OCI-LY3 (cell line): ENCODE measurements at regions not wholly inside any gene's neighbourhood (a gene's known extent, or its start where the extent isn't known, plus 50 kb on each side); places are given as distances from the start of the nearest gene placed in this dataset.
A peak's percentile ranks its signal among the peaks of the same experiment; 100 is the strongest.

Experiments
- H2AFZ ChIP-seq: fragments of 200-600, 300-600 bp; shearing (Covaris generic); 2 replicates; pipeline ENCODE4 v1.6.0; 2014; ENCODE audit warnings: antibody characterized with exemption, low read depth, low read length
- H3K27ac ChIP-seq: fragments of 200-600, 300-600 bp; sonication (generic); 2 replicates; pipeline ENCODE4 v1.5.1; 2014; ENCODE audit warnings: mild to moderate bottlenecking, low read length, moderate library complexity, mixed read lengths
- H3K27me3 ChIP-seq: fragments of 200-600, 300-600 bp; sonication (generic); 2 replicates; pipeline ENCODE4 v1.6.1; 2014; ENCODE audit warnings: low read depth, low read length, mixed read lengths
- H3K36me3 ChIP-seq: fragments of 200-600, 300-600 bp; sonication (generic); replicated peaks from 2 replicates; pipeline ENCODE3; 2014; ENCODE audit warnings: low read depth, low read length, mixed read lengths
- H3K4me1 ChIP-seq: fragments of 300-600, 200-600 bp; sonication (generic); 2 replicates; pipeline ENCODE4 v1.6.1; 2014; ENCODE audit warnings: low read length, mixed read lengths
- H3K4me2 ChIP-seq: fragments of 200-600, 300-600 bp; sonication (generic); 2 replicates; pipeline ENCODE4 v1.6.1; 2014; ENCODE audit warnings: low read length, mixed read lengths
- H3K4me3 ChIP-seq: fragments of 300-600, 200-600 bp; sonication (generic); 2 replicates; pipeline ENCODE4 v1.5.1; 2014; ENCODE audit warnings: antibody characterized with exemption, mild to moderate bottlenecking, low read length, moderate library complexity
- H3K79me2 ChIP-seq: fragments of 300-600, 200-600 bp; shearing (Covaris generic); 2 replicates; pipeline ENCODE4 v1.6.1; 2014; ENCODE audit warnings: mild to moderate bottlenecking, low read length, mixed read lengths
- H3K9ac ChIP-seq: fragments of 300-600, 200-600 bp; shearing (Covaris generic); 2 replicates; pipeline ENCODE4 v1.6.0; 2014; ENCODE audit warnings: mild to moderate bottlenecking, low read length, moderate library complexity
- H3K9me3 ChIP-seq: fragments of 200-600, 300-600 bp; shearing (Covaris generic); 2 replicates; pipeline ENCODE4 v1.6.1; 2014; ENCODE audit warnings: low read length, mixed read lengths; ENCODE audit not compliant: insufficient read depth
- H4K20me1 ChIP-seq: fragments of 200-600, 300-600 bp; sonication (generic); 2 replicates; pipeline ENCODE4 v1.6.1; 2016; ENCODE audit warnings: low read length, mixed read lengths; ENCODE audit not compliant: insufficient read depth
- EZH2phosphoT487 ChIP-seq: fragments of 200-600 bp; shearing (Covaris generic); IDR thresholded peaks from 2 replicates; pipeline ENCODE4 v1.6.1; 2018; ENCODE audit warnings: antibody characterized with exemption, mixed run types, low read depth
- TF ChIP-seq, protein P1 (sequence below): fragments of 200-600, 300-600 bp; sonication (generic); IDR thresholded peaks from 2 replicates; pipeline ENCODE4 v1.5.1; 2014; ENCODE audit warnings: antibody characterized with exemption, low read length, low read depth

DNA sequence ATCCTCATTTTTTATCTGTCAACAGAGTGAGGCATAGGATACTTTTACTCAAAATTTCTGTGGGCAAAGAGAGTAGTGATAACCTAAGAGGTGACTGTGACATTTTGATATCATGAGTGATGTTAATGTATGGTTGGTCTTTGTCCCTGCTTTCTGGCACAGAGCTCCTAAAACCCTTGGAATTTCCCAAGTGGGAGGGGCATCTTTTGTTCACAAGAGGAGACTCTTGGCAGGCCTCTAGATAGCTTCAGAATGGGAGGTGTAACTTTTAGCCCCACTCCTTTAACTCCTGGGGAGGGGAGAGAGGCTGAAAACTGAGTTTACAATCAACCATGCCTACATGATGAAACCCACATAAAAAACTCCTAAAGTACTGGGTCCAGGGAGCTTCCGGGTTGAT is 527.8 kb downstream of the RFPL4B start:
- no peak overlapping the region for H3K9ac ChIP-seq
- no peaks in the 10 kb centered on the region for H3K27me3 ChIP-seq
- H3K36me3 ChIP-seq = no peaks in the 10 kb centered on the region
- H3K79me2 ChIP-seq = no peaks in the 10 kb centered on the region
- no peak overlapping the region for H2AFZ ChIP-seq
- no peak overlapping the region for H3K27ac ChIP-seq
- TF ChIP-seq, protein P1, sequence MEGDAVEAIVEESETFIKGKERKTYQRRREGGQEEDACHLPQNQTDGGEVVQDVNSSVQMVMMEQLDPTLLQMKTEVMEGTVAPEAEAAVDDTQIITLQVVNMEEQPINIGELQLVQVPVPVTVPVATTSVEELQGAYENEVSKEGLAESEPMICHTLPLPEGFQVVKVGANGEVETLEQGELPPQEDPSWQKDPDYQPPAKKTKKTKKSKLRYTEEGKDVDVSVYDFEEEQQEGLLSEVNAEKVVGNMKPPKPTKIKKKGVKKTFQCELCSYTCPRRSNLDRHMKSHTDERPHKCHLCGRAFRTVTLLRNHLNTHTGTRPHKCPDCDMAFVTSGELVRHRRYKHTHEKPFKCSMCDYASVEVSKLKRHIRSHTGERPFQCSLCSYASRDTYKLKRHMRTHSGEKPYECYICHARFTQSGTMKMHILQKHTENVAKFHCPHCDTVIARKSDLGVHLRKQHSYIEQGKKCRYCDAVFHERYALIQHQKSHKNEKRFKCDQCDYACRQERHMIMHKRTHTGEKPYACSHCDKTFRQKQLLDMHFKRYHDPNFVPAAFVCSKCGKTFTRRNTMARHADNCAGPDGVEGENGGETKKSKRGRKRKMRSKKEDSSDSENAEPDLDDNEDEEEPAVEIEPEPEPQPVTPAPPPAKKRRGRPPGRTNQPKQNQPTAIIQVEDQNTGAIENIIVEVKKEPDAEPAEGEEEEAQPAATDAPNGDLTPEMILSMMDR = no peak
- no peak for TF ChIP-seq EZH2phosphoT487
- no peaks in the 10 kb centered on the region for H3K9me3 ChIP-seq
- H3K4me3 ChIP-seq = no peak overlapping the region
- H4K20me1 ChIP-seq = no peaks in the 10 kb centered on the region
- H3K4me1 ChIP-seq = no peaks in the 10 kb centered on the region
- no peak overlapping the region for H3K4me2 ChIP-seq

DNA sequence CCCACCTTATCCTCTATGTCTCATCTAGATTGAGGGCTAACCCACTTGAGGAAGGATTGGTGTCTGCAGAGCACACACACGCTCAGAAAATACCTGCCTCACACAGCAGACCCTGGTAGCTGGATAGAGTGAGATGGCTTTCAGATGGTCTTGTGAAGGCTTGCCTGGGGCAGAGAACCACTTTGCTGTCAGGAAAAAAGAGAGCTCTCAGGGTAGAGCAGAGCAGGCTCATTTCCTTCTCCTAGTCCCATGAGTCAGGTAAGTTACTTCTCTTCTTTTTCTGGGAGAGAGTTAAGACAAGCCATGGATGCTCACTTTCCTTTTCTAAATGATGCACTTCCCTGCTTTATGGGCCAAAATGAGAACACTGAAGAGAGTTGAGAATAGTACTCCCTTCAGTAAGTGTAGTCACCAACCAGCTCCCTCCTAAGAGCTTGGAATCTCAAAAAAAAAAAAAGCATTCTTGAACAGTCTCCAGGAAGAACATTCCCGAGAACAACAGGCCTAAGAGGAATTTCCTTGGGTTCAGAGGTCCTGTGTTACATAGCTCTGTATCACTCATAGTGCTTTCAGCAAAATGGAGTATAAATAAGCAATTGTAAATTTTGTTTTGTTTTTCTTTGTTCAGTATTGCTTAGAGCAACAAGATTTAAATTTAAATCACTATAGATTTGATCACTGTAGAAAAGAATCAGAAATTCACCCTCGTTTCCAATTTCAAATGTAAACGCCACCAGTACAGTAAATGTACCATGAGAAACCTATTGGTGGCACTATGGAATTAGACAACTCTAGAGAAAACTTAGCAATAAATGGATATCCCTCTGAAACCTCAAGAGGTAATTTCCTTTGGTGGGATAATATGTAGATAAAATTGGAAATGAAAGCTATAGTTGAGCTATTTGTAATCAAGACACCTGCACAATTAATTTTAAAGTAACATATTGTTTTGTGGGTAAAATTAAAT is 530.3 kb downstream of the RFPL4B start:
- Histone ChIP-seq H4K20me1 (no peaks in the 10 kb centered on the region), H3K27ac (no peak overlapping the region), H3K9me3 (no peaks in the 10 kb centered on the region), H3K9ac (no peak overlapping the region), H3K4me1 (no peaks in the 10 kb centered on the region), H2AFZ (no peak overlapping the region), H3K4me3 (no peak overlapping the region), H3K4me2 (no peak overlapping the region), H3K79me2 (no peaks in the 10 kb centered on the region), H3K27me3 (no peaks in the 10 kb centered on the region), H3K36me3 (no peaks in the 10 kb centered on the region)
- TF ChIP-seq, protein P1 = peak; percentile 47
- TF ChIP-seq EZH2phosphoT487 = no peak

GRCh38 chr6:112879920-112880413 is 532.8 kb downstream of the RFPL4B start:
- no peak overlapping the region for H3K27ac ChIP-seq
- H2AFZ ChIP-seq = no peak overlapping the region
- no peak overlapping the region for H3K4me3 ChIP-seq
- no peak overlapping the region for H3K9ac ChIP-seq
- H3K79me2 ChIP-seq = no peaks in the 10 kb centered on the region
- no peak for TF ChIP-seq EZH2phosphoT487
- TF ChIP-seq, protein P1 = no peak
- H3K27me3 ChIP-seq = no peaks in the 10 kb centered on the region
- no peaks in the 10 kb centered on the region for H3K36me3 ChIP-seq
- H3K9me3 ChIP-seq = no peaks in the 10 kb centered on the region
- no peak overlapping the region for H3K4me2 ChIP-seq
- no peaks in the 10 kb centered on the region for H3K4me1 ChIP-seq
- H4K20me1 ChIP-seq = no peaks in the 10 kb centered on the region

GRCh38 chr6:112881027-112881426 is 533.9 kb downstream of the RFPL4B start:
- Histone ChIP-seq H3K4me3 (no peak overlapping the region), H3K4me2 (no peak overlapping the region), H3K4me1 (no peaks in the 10 kb centered on the region), H3K27me3 (no peaks in the 10 kb centered on the region), H3K36me3 (no peaks in the 10 kb centered on the region), H3K79me2 (no peaks in the 10 kb centered on the region), H2AFZ (no peak overlapping the region), H3K9me3 (no peaks in the 10 kb centered on the region), H3K27ac (no peak overlapping the region), H3K9ac (no peak overlapping the region), H4K20me1 (no peaks in the 10 kb centered on the region)
- TF ChIP-seq EZH2phosphoT487 = no peak
- TF ChIP-seq, protein P1 = no peak
